ENCODE measurements at regions not wholly inside any gene's neighbourhood (a gene's known extent, or its start where the extent isn't known, plus 50 kb on each side); places are given as distances from the start of the nearest gene placed in this dataset.

DNA sequence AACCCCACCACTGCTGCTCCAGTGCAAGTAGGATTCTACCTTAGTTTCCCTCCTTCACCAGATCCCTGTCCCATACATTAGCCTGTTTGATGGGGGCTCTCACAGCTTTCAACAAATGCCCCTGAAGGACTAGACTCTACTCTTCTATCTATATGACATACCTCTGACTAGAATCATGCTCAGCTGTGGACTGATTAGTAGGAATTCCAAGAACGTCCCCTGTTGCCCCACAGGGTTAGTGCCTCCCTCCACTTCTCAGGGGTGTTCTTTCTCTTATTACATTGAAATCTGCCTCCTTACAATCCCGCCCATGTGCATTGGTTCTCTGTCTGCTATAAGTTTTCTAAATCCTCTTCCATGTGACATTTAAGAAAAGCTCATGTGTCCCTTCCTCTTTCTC lies 375.9 kb upstream of the DUSP10 start:
- no peak for TF ChIP-seq CTCF (IDR thresholded peaks at IDR 0.05; ENCODE audit: low read depth, low read length, missing control alignments)
- H3K4me3 ChIP-seq (replicated peaks; ENCODE audit: low read depth, low read length): no peak overlapping the region
- DNase-seq (ENCODE audit: extremely low read depth, low read depth): no peak

- no peak overlapping the region for H3K4me3 ChIP-seq (replicated peaks; ENCODE audit: low read depth, low read length)
- no peak for TF ChIP-seq CTCF (IDR thresholded peaks at IDR 0.05; ENCODE audit: low read depth, low read length, missing control alignments)
Observed at GRCh38 chr1:222114536-222115156, 372.8 kb upstream of the DUSP10 start.

GRCh38 chr1:222109836-222110235 lies 367.9 kb upstream of the DUSP10 start:
- no peak for DNase-seq (ENCODE audit: extremely low read depth, low read depth)
- no peak for TF ChIP-seq CTCF (IDR thresholded peaks at IDR 0.05; ENCODE audit: low read depth, low read length, missing control alignments)
- H3K4me3 ChIP-seq (replicated peaks; ENCODE audit: low read depth, low read length): no peak overlapping the region

More at GRCh38 chr1:222114536-222115156, 372.8 kb upstream of the DUSP10 start:
- no peak for DNase-seq (ENCODE audit: extremely low read depth, low read depth)

DNA sequence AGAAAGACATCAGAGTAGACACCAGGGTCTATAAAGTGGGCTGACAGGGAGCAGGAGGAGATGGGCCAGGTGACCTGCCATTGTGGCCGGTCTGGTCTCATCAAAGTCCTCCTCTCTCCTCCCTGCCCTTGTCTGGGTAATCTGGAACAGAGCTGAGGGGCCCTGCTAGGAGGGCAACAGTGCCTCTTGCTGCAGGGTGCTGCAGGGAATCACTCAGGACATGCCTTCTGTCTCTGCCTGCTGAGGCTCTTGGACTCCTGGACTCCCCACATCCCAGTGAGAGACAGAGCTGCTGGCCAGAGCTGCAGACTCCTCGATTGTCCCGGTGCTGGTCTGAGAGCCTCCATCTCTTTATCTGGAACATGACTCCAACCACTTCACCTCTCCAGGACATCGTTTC lies 366.1 kb upstream of the DUSP10 start:
- DNase-seq (ENCODE audit: extremely low read depth, low read depth): no peak
- TF ChIP-seq CTCF (IDR thresholded peaks at IDR 0.05; ENCODE audit: low read depth, low read length, missing control alignments): no peak
- H3K4me3 ChIP-seq (replicated peaks; ENCODE audit: low read depth, low read length): no peak overlapping the region

DNA sequence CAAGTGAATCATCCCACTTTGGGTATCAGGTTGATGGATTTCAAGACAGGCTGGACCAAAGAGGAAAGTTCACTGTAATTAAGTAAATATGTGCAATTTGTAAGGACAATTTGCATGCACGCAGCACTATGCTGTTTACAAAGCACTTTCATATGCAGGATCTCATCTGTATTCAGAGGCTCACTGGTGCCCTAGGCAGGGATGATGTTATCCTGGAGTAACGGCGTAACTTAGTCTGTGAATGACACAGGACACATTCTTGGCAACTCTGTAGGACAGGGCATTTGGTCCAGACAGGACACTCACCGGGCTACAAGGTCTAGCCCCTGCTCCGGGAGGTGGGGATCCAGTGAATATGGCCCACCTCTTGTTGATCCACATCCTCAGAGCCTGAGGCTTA lies 365.4 kb upstream of the DUSP10 start:
- TF ChIP-seq CTCF (IDR thresholded peaks at IDR 0.05; ENCODE audit: low read depth, low read length, missing control alignments): no peak
- no peak for DNase-seq (ENCODE audit: extremely low read depth, low read depth)
- H3K4me3 ChIP-seq (replicated peaks; ENCODE audit: low read depth, low read length): no peak overlapping the region

DNA sequence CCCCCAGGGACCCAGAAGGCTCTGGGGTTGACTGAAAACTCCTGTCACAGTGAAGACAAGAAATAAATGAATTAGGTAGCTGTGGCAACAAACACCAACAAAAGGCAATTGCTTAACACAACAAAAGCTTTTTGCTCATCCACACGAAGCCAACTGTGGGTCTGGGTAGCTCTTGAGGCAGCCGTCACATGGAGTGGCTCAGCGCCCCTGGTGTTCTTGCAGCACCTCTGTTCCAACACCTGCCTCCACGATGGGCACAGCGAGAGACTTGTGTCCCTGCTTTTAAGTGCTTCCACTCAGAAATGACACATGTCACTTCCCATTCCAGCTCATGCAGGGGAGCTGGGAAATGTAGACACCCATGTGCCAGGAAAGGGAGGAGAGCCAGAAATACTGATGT lies 364.5 kb upstream of the DUSP10 start:
- no peak for TF ChIP-seq CTCF (IDR thresholded peaks at IDR 0.05; ENCODE audit: low read depth, low read length, missing control alignments)
- H3K4me3 ChIP-seq (replicated peaks; ENCODE audit: low read depth, low read length): no peak overlapping the region
- no peak for DNase-seq (ENCODE audit: extremely low read depth, low read depth)

GRCh38 chr1:222105861-222106260 lies 364.0 kb upstream of the DUSP10 start:
- no peak for DNase-seq (ENCODE audit: extremely low read depth, low read depth)
- TF ChIP-seq CTCF (IDR thresholded peaks at IDR 0.05; ENCODE audit: low read depth, low read length, missing control alignments): no peak
- H3K4me3 ChIP-seq (replicated peaks; ENCODE audit: low read depth, low read length): no peak overlapping the region

Measured in HFF-Myc (cell line).